Endothelial cell of umbilical vein (primary cell): ENCODE measurements at regions not wholly inside any gene's neighbourhood (a gene's known extent, or its start where the extent isn't known, plus 50 kb on each side); places are given as distances from the start of the nearest gene placed in this dataset.

Experiments used
- CTCF ChIP-seq, 2 donors: IDR thresholded peaks; 1 replicate in 1 of 2; 2 replicates in 1 of 2; pipeline ENCODE4 v1.5.1; 2011; ENCODE audit warnings: low read length in 2 of 2, mild to moderate bottlenecking in 2 of 2, moderate library complexity in 2 of 2, control low read depth in 1 of 2, inconsistent platforms in 1 of 2, low read depth in 1 of 2; ENCODE audit not compliant: insufficient read depth in 1 of 2; ENCODE audit errors: extremely low read depth in 1 of 2
- EZH2 ChIP-seq: IDR thresholded peaks from 2 replicates; pipeline ENCODE4 v1.6.1; 2012; ENCODE audit warnings: borderline replicate concordance, low read depth, mild to moderate bottlenecking, moderate library complexity, low read length, inconsistent platforms; ENCODE audit not compliant: severe bottlenecking
- POLR2AphosphoS5 ChIP-seq: IDR thresholded peaks from 2 replicates; pipeline ENCODE4 v1.6.1; 2012; ENCODE audit warnings: low read depth, mild to moderate bottlenecking, control low read depth, low read length, moderate library complexity; ENCODE audit not compliant: insufficient read depth

GRCh38 chr18:73741946-73742345 is 405.7 kb downstream of the FBXO15 start:
- TF ChIP-seq CTCF (IDR thresholded peaks at IDR 0.05; ENCODE audit: extremely low read depth in 1 of 2, insufficient read depth in 1 of 2, low read depth in 1 of 2, low read length in 2 of 2) (no peak), EZH2 (no peak), POLR2AphosphoS5 (no peak)
